Hindlimb muscle (tissue), 1 donor: ENCODE measurements at regions not wholly inside any gene's neighbourhood (a gene's known extent, or its start where the extent isn't known, plus 50 kb on each side); places are given as distances from the start of the nearest gene placed in this dataset.

Experiments
- DNase-seq: peaks from one replicate; pipeline ENCODE4 v3.0.0-alpha.2; 2013

DNA sequence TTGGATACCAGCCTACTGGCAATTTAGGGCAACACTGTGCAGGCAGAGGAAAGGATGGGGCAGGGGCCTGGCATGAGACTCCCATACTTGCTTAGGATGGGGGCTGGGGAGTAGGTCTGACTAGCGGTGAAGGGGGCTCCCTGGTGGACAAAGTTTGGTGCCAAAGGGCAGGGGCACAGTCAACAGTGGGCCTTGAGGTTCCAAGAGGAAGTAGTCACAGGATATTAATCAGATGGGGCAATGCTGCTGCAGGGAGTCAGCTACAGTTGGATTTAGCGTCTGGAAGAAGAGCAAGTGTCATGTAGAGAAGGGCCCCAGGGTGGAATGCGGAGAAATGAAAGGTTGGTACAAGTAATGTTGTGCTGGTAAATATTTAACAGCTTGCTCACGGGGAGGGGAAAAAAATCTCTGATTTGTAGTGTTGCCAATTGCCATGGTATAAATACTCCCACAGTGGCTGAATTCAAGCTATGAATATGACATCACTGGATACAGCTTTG is 139.4 kb downstream of the PJA1 start:
- DNase-seq, result no peak

DNA sequence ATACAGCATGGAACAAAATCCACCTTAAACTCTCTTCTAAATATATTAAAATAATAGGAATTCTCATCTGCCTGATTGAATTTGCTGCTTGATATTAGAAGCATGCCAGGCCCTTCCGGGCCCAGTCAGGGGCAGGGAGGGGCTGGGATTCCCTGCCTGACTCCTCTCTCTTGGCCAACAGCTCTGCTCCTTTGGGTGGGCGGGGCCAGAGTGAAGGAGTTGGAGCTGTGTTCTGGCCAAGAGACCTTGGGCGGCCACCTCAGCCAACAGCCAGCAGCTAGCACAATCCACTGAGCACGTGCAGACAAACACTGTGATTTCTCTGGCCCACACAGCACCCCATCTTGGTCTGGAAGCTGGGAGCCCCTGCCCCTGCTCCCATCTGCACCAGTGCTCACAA is 140.3 kb downstream of the PJA1 start:
- peak; percentile 70 for DNase-seq

DNA sequence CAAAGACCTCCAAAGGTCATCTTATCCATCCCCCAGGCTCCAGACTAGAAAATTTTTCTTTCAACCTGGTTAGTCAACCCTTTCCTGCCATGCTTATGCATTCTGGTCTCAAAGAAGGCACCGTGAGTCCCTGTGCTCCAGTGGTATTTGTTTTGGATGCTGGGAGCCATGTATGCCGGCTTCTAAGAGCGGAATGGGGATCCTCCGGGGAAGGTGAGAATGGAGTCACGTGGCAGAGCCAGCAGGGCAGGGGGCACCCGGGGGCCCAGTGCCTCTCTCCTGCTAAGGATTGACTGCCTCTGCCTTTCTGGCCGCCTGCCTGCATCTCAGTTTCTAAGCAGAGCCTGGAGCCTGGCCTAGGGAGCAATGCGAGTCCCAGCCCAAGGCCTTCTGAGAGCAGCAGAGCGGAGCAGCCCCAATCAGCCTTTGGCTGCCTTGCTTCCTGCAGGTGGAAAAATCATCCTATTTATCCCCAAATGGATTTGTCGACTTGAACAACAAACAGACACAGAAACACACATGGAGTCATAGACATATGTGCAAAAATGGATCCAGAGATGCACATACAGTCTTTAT is 141.0 kb downstream of the PJA1 start:
- peak; percentile 59 for DNase-seq

DNA sequence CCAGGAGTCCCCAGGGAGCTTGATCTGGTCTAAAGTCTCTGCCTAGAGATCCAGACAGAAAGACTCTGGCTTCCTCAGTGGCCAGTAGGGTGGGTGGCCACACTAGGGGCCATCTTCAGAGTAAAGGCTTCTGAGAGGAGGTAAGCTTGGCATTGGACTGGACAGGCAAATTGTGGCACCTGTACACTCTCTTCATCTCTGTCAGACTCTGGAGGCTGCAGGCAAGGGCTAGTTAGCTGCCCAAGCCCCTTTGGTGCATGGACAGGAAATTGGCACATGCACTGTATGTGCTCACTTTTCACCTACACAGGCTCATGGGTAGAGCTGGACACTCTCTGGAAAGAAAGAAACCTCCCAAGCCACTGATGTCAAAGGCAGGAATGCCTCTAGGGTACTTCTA is 142.8 kb downstream of the PJA1 start:
- no peak for DNase-seq

GRCh38 chrX:69021141-69021960 is 143.9 kb downstream of the PJA1 start:
- no peak for DNase-seq

GRCh38 chrX:69020316-69020715 is 144.9 kb downstream of the PJA1 start:
- no peak for DNase-seq

DNA sequence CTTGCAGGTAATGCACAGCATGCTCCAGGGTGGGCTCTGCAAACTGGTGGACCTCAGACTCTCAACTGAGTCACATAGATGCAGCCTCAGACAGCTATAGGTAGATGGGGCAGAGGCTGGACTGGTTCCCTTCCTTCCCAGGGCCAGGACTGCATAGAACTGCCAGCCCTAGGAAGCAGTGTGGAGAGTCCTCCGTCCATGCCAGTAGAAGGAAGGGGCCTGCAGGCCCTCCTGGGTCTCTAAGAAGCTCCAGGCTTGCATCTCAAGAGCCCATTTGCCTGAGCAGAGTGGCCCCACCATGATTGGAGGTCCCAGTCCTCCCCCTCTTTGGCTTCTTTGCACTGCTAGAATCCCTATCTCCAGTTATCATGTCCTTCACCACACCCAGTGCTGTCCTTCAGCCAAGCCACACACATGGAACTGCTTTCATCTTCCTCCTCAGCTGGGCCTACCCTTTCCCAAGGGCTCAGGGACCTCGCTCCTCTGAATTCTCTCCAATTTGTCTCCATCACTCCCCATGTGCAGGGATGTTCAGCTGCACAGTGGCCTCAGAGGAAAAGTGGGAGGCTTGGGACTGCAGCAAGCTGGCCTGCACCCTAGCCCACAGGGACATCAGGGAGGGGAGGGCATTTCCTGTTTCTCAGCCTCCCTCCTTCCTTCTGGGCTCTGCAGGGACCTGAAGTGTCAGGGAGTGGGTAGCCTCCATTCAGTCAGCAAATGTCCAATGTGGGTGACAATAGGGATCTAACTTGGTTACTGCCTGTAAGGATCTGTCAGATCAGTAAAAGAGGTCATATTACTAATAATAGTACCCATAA is 146.0 kb downstream of the PJA1 start:
- no peak for DNase-seq

GRCh38 chrX:69018416-69019072 is 146.7 kb downstream of the PJA1 start:
- no peak for DNase-seq

DNA sequence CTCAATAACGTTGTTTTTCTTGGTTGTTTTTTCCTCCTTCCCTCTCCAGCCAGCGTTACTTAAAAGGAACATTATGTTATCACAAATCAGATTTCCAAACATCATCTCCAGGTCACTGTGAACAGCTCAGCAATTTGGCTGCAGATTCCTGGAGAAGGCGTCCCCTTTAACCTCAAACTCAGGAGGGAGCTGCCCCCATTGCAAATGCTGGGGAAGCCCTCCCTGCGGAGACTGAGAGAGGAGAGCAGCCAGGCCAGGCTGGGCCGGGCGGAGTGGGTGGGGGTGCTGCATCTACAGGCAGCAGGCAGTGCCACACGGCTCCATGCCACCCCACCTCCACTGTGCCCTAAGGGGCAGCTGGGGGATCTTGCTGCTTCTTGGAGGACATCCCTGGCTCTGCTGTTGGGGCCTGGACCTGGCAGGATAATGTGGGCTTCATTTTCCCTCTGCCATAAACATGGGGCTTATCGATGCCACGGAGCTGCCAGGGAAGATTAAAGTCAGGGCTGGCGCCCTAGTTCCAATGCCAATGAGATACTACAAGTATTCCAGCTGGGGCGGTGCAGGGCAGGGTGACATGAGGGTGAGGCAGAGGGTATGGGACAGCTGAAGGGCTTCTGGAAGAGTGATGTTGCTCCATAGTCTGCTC is 148.8 kb downstream of the PJA1 start:
- no peak for DNase-seq

- DNase-seq, result no peak
Observed at GRCh38 chrX:69015564-69016292, 149.5 kb downstream of the PJA1 start.

DNA sequence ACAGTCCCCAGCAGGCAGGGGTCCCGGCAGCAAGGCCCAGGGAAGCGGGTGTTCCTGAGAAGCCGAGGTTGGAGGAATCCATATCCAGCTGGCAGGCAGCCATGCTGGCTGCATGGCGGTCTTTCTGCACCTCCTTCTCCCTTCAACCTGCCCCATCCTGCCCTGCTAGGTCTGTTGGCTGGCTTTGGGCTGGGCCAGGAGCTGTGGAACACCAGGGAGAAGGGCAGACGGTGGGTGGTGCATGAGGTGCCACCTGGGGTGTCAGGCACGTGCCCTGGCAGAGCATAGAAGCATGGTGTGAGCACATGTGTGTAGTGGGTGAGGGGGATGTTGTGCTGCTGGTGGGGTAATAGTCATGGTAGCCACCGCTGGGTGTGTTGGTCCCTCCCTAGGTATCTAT is 150.1 kb downstream of the PJA1 start:
- no peak for DNase-seq

DNA sequence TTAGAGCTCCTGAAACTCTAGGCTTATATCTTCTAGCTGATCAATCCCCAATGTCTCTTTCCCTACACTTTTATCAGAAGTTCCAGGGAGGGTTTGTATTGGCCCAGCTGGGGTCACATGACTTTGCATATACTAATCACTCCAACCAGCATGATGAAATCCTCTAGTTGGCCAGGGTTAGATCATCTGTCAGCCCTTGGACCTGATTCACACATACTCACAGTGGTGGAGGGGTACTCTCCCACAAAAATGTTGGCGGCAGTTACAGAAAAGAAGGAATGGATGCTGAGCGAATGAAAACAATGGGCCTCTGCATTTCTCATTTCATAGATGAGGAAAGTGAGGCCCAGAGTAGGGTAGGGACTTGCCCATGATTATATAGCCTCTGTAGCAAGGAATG is 151.1 kb downstream of the PJA1 start:
- DNase-seq, result no peak

- DNase-seq, result no peak
Observed at GRCh38 chrX:69010339-69010738, 154.9 kb downstream of the PJA1 start.

DNA sequence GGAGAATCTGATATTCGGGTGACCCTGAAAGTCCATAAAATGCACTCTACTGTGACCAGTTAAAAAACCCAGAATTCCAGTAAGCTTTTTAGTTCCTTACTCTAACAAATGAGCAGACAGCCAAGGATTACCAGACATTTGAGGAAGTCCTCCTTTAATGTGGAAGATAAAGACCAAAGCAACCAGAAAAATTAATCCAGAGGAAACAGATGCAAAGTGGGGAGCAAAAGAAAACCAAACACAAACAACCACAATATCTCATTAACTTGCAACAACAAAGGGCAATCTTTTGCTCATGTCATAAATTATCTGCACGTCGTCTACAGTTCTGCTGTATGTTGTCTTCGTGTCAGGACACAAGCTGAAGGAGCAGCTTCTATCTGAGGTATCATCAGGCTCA is 164.4 kb downstream of the PJA1 start:
- no peak for DNase-seq

GRCh38 chrX:68999931-69000330 is 165.3 kb downstream of the PJA1 start:
- no peak for DNase-seq

- no peak for DNase-seq
Observed at GRCh38 chrX:68999356-68999755, 165.9 kb downstream of the PJA1 start.

GRCh38 chrX:68998716-68999115 is 166.5 kb downstream of the PJA1 start:
- DNase-seq, result no peak

- peak; percentile 51 for DNase-seq
Observed at GRCh38 chrX:68997911-68998310, 167.3 kb downstream of the PJA1 start.

GRCh38 chrX:68997511-68997910 is 167.7 kb downstream of the PJA1 start:
- no peak for DNase-seq

- peak; percentile 60 for DNase-seq
Observed at GRCh38 chrX:68995780-68996551, 167.1 kb downstream of the EFNB1 start.

GRCh38 chrX:68995386-68995779 is 166.6 kb downstream of the EFNB1 start:
- DNase-seq, result no peak
